ENCODE measurements at regions not wholly inside any gene's neighbourhood (a gene's known extent, or its start where the extent isn't known, plus 50 kb on each side); places are given as distances from the start of the nearest gene placed in this dataset.

DNA sequence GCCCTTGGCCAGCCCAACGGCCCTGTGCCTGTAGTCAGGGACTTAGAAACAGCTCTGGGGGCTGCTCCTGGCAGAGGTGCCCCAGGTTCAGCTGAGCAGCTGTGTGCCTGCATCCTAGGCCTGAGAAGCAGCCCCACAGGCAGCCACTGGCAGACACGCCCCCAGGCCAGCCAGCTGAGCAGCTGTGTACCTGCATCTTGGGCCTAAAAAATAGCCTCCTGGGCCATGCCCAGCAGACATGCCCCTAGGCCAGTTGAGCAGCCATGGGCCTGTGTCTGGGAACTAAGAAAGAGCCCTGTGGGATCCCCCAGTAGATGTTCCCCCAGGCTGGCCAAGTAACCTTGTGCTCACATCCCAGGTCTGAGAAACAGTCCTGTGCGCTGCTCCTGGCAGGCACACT, 64.0 kb downstream of the TBR1 start:
- FAIRE-seq (no peak), DNase-seq (ENCODE audit: low read depth, low spot score) (no peak)
- H3K9me1 ChIP-seq (replicated peaks; ENCODE audit: control insufficient read depth, extremely low read depth, insufficient read depth, low read length): no peaks in the 10 kb centered on the region
- no peaks in the 10 kb centered on the region for H3K36me3 ChIP-seq (ENCODE audit: control insufficient read depth in 2 of 2, extremely low read depth in 1 of 2, insufficient read depth in 2 of 2, low read length in 2 of 2)
- no peaks in the 10 kb centered on the region for H4K20me1 ChIP-seq (replicated peaks; ENCODE audit: control insufficient read depth, extremely low read depth, insufficient read depth, low read length)
- no TSS peak for BruUV-seq (replicated peaks)
- no peaks in the 10 kb centered on the region for H3K4me1 ChIP-seq (ENCODE audit: control insufficient read depth, extremely low read depth, insufficient read depth, low read length)
- TF ChIP-seq POLR2A (IDR thresholded peaks at IDR 0.05; ENCODE audit: low read depth, low read length) (no peak), FOS (IDR thresholded peaks at IDR 0.05; ENCODE audit: borderline replicate concordance, insufficient read depth, low read length) (no peak), POLR2AphosphoS5 (IDR thresholded peaks at IDR 0.05; ENCODE audit: insufficient read depth, low read depth, low read length) (no peak), MYC (IDR thresholded peaks at IDR 0.05; ENCODE audit: low read depth, low read length) (no peak), EZH2 (IDR thresholded peaks at IDR 0.05; ENCODE audit: borderline replicate concordance, low read depth, low read length, severe bottlenecking) (no peak), JUN (IDR thresholded peaks at IDR 0.05; ENCODE audit: borderline replicate concordance, insufficient read depth, insufficient read length, low read depth) (no peak), GATA2 (IDR thresholded peaks at IDR 0.05; ENCODE audit: insufficient read depth, insufficient read length, low read depth, low read length) (no peak)
- TF ChIP-seq, protein P1, sequence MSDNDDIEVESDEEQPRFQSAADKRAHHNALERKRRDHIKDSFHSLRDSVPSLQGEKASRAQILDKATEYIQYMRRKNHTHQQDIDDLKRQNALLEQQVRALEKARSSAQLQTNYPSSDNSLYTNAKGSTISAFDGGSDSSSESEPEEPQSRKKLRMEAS (IDR thresholded peaks at IDR 0.05; ENCODE audit: insufficient read depth, insufficient read length): no peak
- TF ChIP-seq, protein P2, sequence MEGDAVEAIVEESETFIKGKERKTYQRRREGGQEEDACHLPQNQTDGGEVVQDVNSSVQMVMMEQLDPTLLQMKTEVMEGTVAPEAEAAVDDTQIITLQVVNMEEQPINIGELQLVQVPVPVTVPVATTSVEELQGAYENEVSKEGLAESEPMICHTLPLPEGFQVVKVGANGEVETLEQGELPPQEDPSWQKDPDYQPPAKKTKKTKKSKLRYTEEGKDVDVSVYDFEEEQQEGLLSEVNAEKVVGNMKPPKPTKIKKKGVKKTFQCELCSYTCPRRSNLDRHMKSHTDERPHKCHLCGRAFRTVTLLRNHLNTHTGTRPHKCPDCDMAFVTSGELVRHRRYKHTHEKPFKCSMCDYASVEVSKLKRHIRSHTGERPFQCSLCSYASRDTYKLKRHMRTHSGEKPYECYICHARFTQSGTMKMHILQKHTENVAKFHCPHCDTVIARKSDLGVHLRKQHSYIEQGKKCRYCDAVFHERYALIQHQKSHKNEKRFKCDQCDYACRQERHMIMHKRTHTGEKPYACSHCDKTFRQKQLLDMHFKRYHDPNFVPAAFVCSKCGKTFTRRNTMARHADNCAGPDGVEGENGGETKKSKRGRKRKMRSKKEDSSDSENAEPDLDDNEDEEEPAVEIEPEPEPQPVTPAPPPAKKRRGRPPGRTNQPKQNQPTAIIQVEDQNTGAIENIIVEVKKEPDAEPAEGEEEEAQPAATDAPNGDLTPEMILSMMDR (IDR thresholded peaks at IDR 0.05; ENCODE audit: extremely low read depth in 1 of 2, insufficient read depth in 1 of 2, low read depth in 1 of 2, low read length in 2 of 2): no peak
- no peak overlapping the region for H3K9ac ChIP-seq (replicated peaks; ENCODE audit: extremely low read depth, insufficient read depth, low read length)
- intact Hi-C loops (cut with micrococcal nuclease) (no loop called here), dilution Hi-C loops (cut with MboI; ENCODE audit: extremely low pct_ligation_motif_present, low sequenced_read_pairs) (no loop called here)
- no peak overlapping the region for H3K4me2 ChIP-seq (ENCODE audit: insufficient read depth, low read length)
- H2AFZ ChIP-seq (ENCODE audit: low read depth, low read length): no peak overlapping the region
- H3K4me3 ChIP-seq (replicated peaks in 1 of 3; ENCODE audit: insufficient read depth in 1 of 3, low read depth in 1 of 3, low read length in 3 of 3): no peak overlapping the region
- H3K79me2 ChIP-seq (ENCODE audit: control insufficient read depth, insufficient read depth, low read length): no peaks in the 10 kb centered on the region
- H3K27me3 ChIP-seq (ENCODE audit: control insufficient read depth in 2 of 2, insufficient read depth in 2 of 2, low read length in 2 of 2): no peaks in the 10 kb centered on the region
- no peaks in the 10 kb centered on the region for H3K9me3 ChIP-seq (replicated peaks; ENCODE audit: control insufficient read depth, insufficient read depth, low read length)
- POLR2A ChIA-PET: no interaction called here
- CTCF ChIA-PET: no interaction called here
- no peak overlapping the region for H3K27ac ChIP-seq (ENCODE audit: insufficient read depth, low read depth, low read length)
